SJSA1 (cell line): ENCODE measurements at regions not wholly inside any gene's neighbourhood (a gene's known extent, or its start where the extent isn't known, plus 50 kb on each side); places are given as distances from the start of the nearest gene placed in this dataset.

Experiments
- DNase-seq, 2 experiments: peaks; one replicate each; pipeline ENCODE4 v3.0.0-alpha.2; 2015 to 2020; ENCODE audit warnings: low spot score in 2 of 2, low read depth in 1 of 2
- H3K27ac ChIP-seq: fragments of 250-450 bp; sonication (Bioruptor Pico); 2 replicates; pipeline ENCODE4 v1.5.1; 2020; ENCODE audit warnings: mild to moderate bottlenecking, moderate library complexity
- H3K27me3 ChIP-seq: fragments of 250-450 bp; sonication (Bioruptor Pico); replicated peaks from 2 replicates; pipeline ENCODE4 v1.5.1; 2020; ENCODE audit warnings: mild to moderate bottlenecking, moderate library complexity
- H3K36me3 ChIP-seq: fragments of 250-450 bp; sonication (Bioruptor Pico); 2 replicates; pipeline ENCODE4 v1.5.1; 2020; ENCODE audit warnings: mild to moderate bottlenecking
- H3K4me1 ChIP-seq: fragments of 250-450 bp; sonication (Bioruptor Pico); replicated peaks from 2 replicates; pipeline ENCODE4 v1.6.1; 2021; ENCODE audit warnings: mild to moderate bottlenecking
- H3K4me3 ChIP-seq: fragments of 250-450 bp; sonication (Bioruptor Pico); 2 replicates; pipeline ENCODE4 v1.5.1; 2020; ENCODE audit warnings: mild to moderate bottlenecking
- H3K9me3 ChIP-seq: fragments of 250-450 bp; sonication (Bioruptor Pico); replicated peaks from 2 replicates; pipeline ENCODE4 v1.5.1; 2020; ENCODE audit warnings: mild to moderate bottlenecking

GRCh38 chr3:59338934-59339333 lies 289.1 kb upstream of the CFAP20DC start:
- DNase-seq: no peak
- H3K36me3 ChIP-seq: no peaks in the 10 kb centered on the region
- no peaks in the 10 kb centered on the region for H3K9me3 ChIP-seq
- H3K4me3 ChIP-seq: no peak overlapping the region
- peaks cover 4% of the 10 kb centered on the region; the same call in 1 of the 2 replicates for H3K4me1 ChIP-seq
- no peak overlapping the region for H3K27ac ChIP-seq
- H3K27me3 ChIP-seq: no peaks in the 10 kb centered on the region

GRCh38 chr3:59335338-59335737 lies 285.5 kb upstream of the CFAP20DC start:
- Histone ChIP-seq H3K4me3 (no peak overlapping the region), H3K27me3 (no peaks in the 10 kb centered on the region), H3K27ac (no peak overlapping the region), H3K4me1 (no peaks in the 10 kb centered on the region), H3K9me3 (no peaks in the 10 kb centered on the region), H3K36me3 (no peaks in the 10 kb centered on the region)
- DNase-seq: no peak

GRCh38 chr3:59334585-59334984 lies 284.8 kb upstream of the CFAP20DC start:
- H3K27ac ChIP-seq: no peak overlapping the region
- DNase-seq: no peak
- no peaks in the 10 kb centered on the region for H3K36me3 ChIP-seq
- no peaks in the 10 kb centered on the region for H3K4me1 ChIP-seq
- H3K27me3 ChIP-seq: no peaks in the 10 kb centered on the region
- no peak overlapping the region for H3K4me3 ChIP-seq
- H3K9me3 ChIP-seq: no peaks in the 10 kb centered on the region

GRCh38 chr3:59327376-59327808 lies 277.6 kb upstream of the CFAP20DC start:
- peak overlapping the region; percentile 61 for H3K27ac ChIP-seq
- DNase-seq: peak; percentile 59 to 78

GRCh38 chr3:59326246-59327024 lies 276.6 kb upstream of the CFAP20DC start:
- no peaks in the 10 kb centered on the region for H3K36me3 ChIP-seq
- no peak overlapping the region for H3K4me3 ChIP-seq
- peaks cover 19% of the 10 kb centered on the region for H3K4me1 ChIP-seq
- H3K27ac ChIP-seq: peak overlapping the region; percentile 35; the same call in 1 of the 2 replicates
- no peaks in the 10 kb centered on the region for H3K9me3 ChIP-seq
- peak in 1 of 2 experiments; percentile 4 for DNase-seq
- H3K27me3 ChIP-seq: no peaks in the 10 kb centered on the region

More at GRCh38 chr3:59327376-59327808, 277.6 kb upstream of the CFAP20DC start:
- no peak overlapping the region for H3K4me3 ChIP-seq
- H3K27me3 ChIP-seq: no peaks in the 10 kb centered on the region
- no peaks in the 10 kb centered on the region for H3K9me3 ChIP-seq
- H3K36me3 ChIP-seq: no peaks in the 10 kb centered on the region
- peaks cover 19% of the 10 kb centered on the region for H3K4me1 ChIP-seq

GRCh38 chr3:59321881-59322540 lies 272.2 kb upstream of the CFAP20DC start:
- Histone ChIP-seq H3K27ac (no peak overlapping the region), H3K4me3 (no peak overlapping the region), H3K36me3 (no peaks in the 10 kb centered on the region), H3K27me3 (no peaks in the 10 kb centered on the region), H3K4me1 (peaks cover 3% of the 10 kb centered on the region), H3K9me3 (no peaks in the 10 kb centered on the region)
- DNase-seq: no peak

GRCh38 chr3:59320080-59320479 lies 270.3 kb upstream of the CFAP20DC start:
- Histone ChIP-seq H3K27me3 (no peaks in the 10 kb centered on the region), H3K4me3 (no peak overlapping the region), H3K36me3 (no peaks in the 10 kb centered on the region), H3K27ac (no peak overlapping the region), H3K9me3 (no peaks in the 10 kb centered on the region), H3K4me1 (peaks cover 2% of the 10 kb centered on the region)
- DNase-seq: no peak

- H3K4me3 ChIP-seq: no peak overlapping the region
- H3K27me3 ChIP-seq: no peaks in the 10 kb centered on the region
- H3K9me3 ChIP-seq: no peaks in the 10 kb centered on the region
- no peaks in the 10 kb centered on the region for H3K36me3 ChIP-seq
- H3K4me1 ChIP-seq: peaks cover 8% of the 10 kb centered on the region
- no peak overlapping the region for H3K27ac ChIP-seq
- DNase-seq: no peak
Observed at GRCh38 chr3:59319442-59319841, 269.6 kb upstream of the CFAP20DC start.

- DNase-seq: no peak
- Histone ChIP-seq H3K36me3 (no peaks in the 10 kb centered on the region), H3K9me3 (no peaks in the 10 kb centered on the region), H3K27me3 (no peaks in the 10 kb centered on the region), H3K4me1 (peaks cover 14% of the 10 kb centered on the region), H3K27ac (no peak overlapping the region), H3K4me3 (no peak overlapping the region)
Observed at GRCh38 chr3:59318881-59319280, 269.1 kb upstream of the CFAP20DC start.

- Histone ChIP-seq H3K27me3 (no peaks in the 10 kb centered on the region), H3K4me3 (no peak overlapping the region), H3K4me1 (peaks cover 14% of the 10 kb centered on the region), H3K36me3 (no peaks in the 10 kb centered on the region), H3K27ac (no peak overlapping the region), H3K9me3 (no peaks in the 10 kb centered on the region)
- DNase-seq: no peak
Observed at GRCh38 chr3:59317386-59317785, 267.6 kb upstream of the CFAP20DC start.

GRCh38 chr3:59316688-59317275 lies 267.0 kb upstream of the CFAP20DC start:
- H3K4me3 ChIP-seq: no peak overlapping the region
- DNase-seq: no peak
- peaks cover 14% of the 10 kb centered on the region for H3K4me1 ChIP-seq
- H3K36me3 ChIP-seq: no peaks in the 10 kb centered on the region
- H3K27me3 ChIP-seq: no peaks in the 10 kb centered on the region
- no peak overlapping the region for H3K27ac ChIP-seq
- no peaks in the 10 kb centered on the region for H3K9me3 ChIP-seq

- H3K36me3 ChIP-seq: no peaks in the 10 kb centered on the region
- DNase-seq: peak in 1 of 2 experiments; percentile 17
- H3K4me3 ChIP-seq: no peak overlapping the region
- peaks cover 14% of the 10 kb centered on the region for H3K4me1 ChIP-seq
- H3K27me3 ChIP-seq: no peaks in the 10 kb centered on the region
- no peaks in the 10 kb centered on the region for H3K9me3 ChIP-seq
- no peak overlapping the region for H3K27ac ChIP-seq
Observed at GRCh38 chr3:59313365-59313764, 263.5 kb upstream of the CFAP20DC start.

- no peak for DNase-seq
- Histone ChIP-seq H3K4me1 (peaks cover 14% of the 10 kb centered on the region), H3K27ac (no peak overlapping the region)
Observed at GRCh38 chr3:59311231-59311630, 261.4 kb upstream of the CFAP20DC start.

GRCh38 chr3:59310736-59311135 lies 260.9 kb upstream of the CFAP20DC start:
- H3K4me3 ChIP-seq: no peak overlapping the region
- H3K27ac ChIP-seq: no peak overlapping the region
- H3K4me1 ChIP-seq: peaks cover 14% of the 10 kb centered on the region
- H3K36me3 ChIP-seq: no peaks in the 10 kb centered on the region
- H3K27me3 ChIP-seq: no peaks in the 10 kb centered on the region
- no peaks in the 10 kb centered on the region for H3K9me3 ChIP-seq
- no peak for DNase-seq

More at GRCh38 chr3:59311231-59311630, 261.4 kb upstream of the CFAP20DC start:
- no peaks in the 10 kb centered on the region for H3K27me3 ChIP-seq
- no peaks in the 10 kb centered on the region for H3K9me3 ChIP-seq
- H3K36me3 ChIP-seq: no peaks in the 10 kb centered on the region
- no peak overlapping the region for H3K4me3 ChIP-seq
